ENCODE measurements at regions not wholly inside any gene's neighbourhood (a gene's known extent, or its start where the extent isn't known, plus 50 kb on each side); places are given as distances from the start of the nearest gene placed in this dataset.

- Histone ChIP-seq H2AFZ (ENCODE audit: low read depth, low read length) (no peak overlapping the region), H3K4me2 (ENCODE audit: low read length) (no peak overlapping the region), H3K9me2 (ENCODE audit: insufficient read depth, low read length) (no peaks in the 10 kb centered on the region), H3K36me3 (ENCODE audit: insufficient read depth, low read length) (no peaks in the 10 kb centered on the region), H3K27ac (ENCODE audit: low read length) (no peak overlapping the region), H4K20me1 (ENCODE audit: insufficient read depth) (no peaks in the 10 kb centered on the region), H3K4me3 (ENCODE audit: low read length) (no peak overlapping the region), H3K79me2 (replicated peaks; ENCODE audit: insufficient read depth, low read length) (no peaks in the 10 kb centered on the region), H3K9ac (ENCODE audit: low read length) (no peak overlapping the region), H3K9me3 (ENCODE audit: low read length) (no peaks in the 10 kb centered on the region), H3K27me3 (ENCODE audit: insufficient read depth, low read depth, low read length) (no peaks in the 10 kb centered on the region), H3F3A (ENCODE audit: insufficient read depth, low read length, poor library complexity, severe bottlenecking) (no peaks in the 10 kb centered on the region)
- TF ChIP-seq MXI1 (conservative IDR thresholded peaks at IDR 0.05; ENCODE audit: poor library complexity, severe bottlenecking) (no peak), REST (IDR thresholded peaks at IDR 0.05; ENCODE audit: borderline replicate concordance) (no peak), CTCF (IDR thresholded peaks at IDR 0.05; ENCODE audit: poor library complexity, severe bottlenecking) (no peak), EZH2 (IDR thresholded peaks at IDR 0.05; ENCODE audit: borderline replicate concordance, insufficient read depth, low read length, poor library complexity, severe bottlenecking) (no peak), TAF1 (IDR thresholded peaks at IDR 0.05; ENCODE audit: low read depth) (no peak), EP300 (conservative IDR thresholded peaks at IDR 0.05; ENCODE audit: poor library complexity, severe bottlenecking) (no peak), POLR2AphosphoS5 (IDR thresholded peaks at IDR 0.05) (no peak), RAD21 (conservative IDR thresholded peaks at IDR 0.05) (no peak), SMC3 (conservative IDR thresholded peaks at IDR 0.05; ENCODE audit: poor library complexity) (no peak)
Measured at GRCh38 chr5:2639425-2639824, 112.1 kb downstream of the IRX2 start.

- Histone ChIP-seq H3K9me3 (ENCODE audit: low read length) (no peaks in the 10 kb centered on the region), H3K79me2 (replicated peaks; ENCODE audit: insufficient read depth, low read length) (no peaks in the 10 kb centered on the region), H3K4me3 (ENCODE audit: low read length) (no peak overlapping the region), H2AFZ (ENCODE audit: low read depth, low read length) (no peak overlapping the region), H4K20me1 (ENCODE audit: insufficient read depth) (no peaks in the 10 kb centered on the region), H3K9ac (ENCODE audit: low read length) (no peak overlapping the region), H3K27me3 (ENCODE audit: insufficient read depth, low read depth, low read length) (no peaks in the 10 kb centered on the region), H3K4me2 (ENCODE audit: low read length) (no peak overlapping the region), H3K27ac (ENCODE audit: low read length) (no peak overlapping the region), H3K9me2 (ENCODE audit: insufficient read depth, low read length) (no peaks in the 10 kb centered on the region), H3K36me3 (ENCODE audit: insufficient read depth, low read length) (no peaks in the 10 kb centered on the region), H3F3A (ENCODE audit: insufficient read depth, low read length, poor library complexity, severe bottlenecking) (no peaks in the 10 kb centered on the region)
- TF ChIP-seq RAD21 (conservative IDR thresholded peaks at IDR 0.05), result no peak
- TF ChIP-seq REST (IDR thresholded peaks at IDR 0.05; ENCODE audit: borderline replicate concordance), result no peak
- no peak for TF ChIP-seq SMC3 (conservative IDR thresholded peaks at IDR 0.05; ENCODE audit: poor library complexity)
- TF ChIP-seq CTCF (IDR thresholded peaks at IDR 0.05; ENCODE audit: poor library complexity, severe bottlenecking), result no peak
- TF ChIP-seq TAF1 (IDR thresholded peaks at IDR 0.05; ENCODE audit: low read depth), result no peak
- no peak for TF ChIP-seq POLR2AphosphoS5 (IDR thresholded peaks at IDR 0.05)
- TF ChIP-seq MXI1 (conservative IDR thresholded peaks at IDR 0.05; ENCODE audit: poor library complexity, severe bottlenecking), result no peak
- no peak for TF ChIP-seq EZH2 (IDR thresholded peaks at IDR 0.05; ENCODE audit: borderline replicate concordance, insufficient read depth, low read length, poor library complexity, severe bottlenecking)
- no peak for TF ChIP-seq EP300 (conservative IDR thresholded peaks at IDR 0.05; ENCODE audit: poor library complexity, severe bottlenecking)
Measured at GRCh38 chr5:2634399-2635176, 116.9 kb downstream of the IRX2 start.

Data from neural cell (in vitro differentiated cells).